ENCODE measurements at regions not wholly inside any gene's neighbourhood (a gene's known extent, or its start where the extent isn't known, plus 50 kb on each side); places are given as distances from the start of the nearest gene placed in this dataset.

GRCh38 chr5:30604648-30605262 lies 588.7 kb upstream of the CDH6 start:
- no peak for DNase-seq (ENCODE audit: low read depth)

- no peak for DNase-seq (ENCODE audit: low read depth)
Observed at GRCh38 chr5:30600892-30601291, 592.6 kb upstream of the CDH6 start.

- DNase-seq (ENCODE audit: low read depth) = no peak
Observed at GRCh38 chr5:30596495-30597064, 596.9 kb upstream of the CDH6 start.

- no peak for DNase-seq (ENCODE audit: low read depth)
Observed at GRCh38 chr5:30594331-30594730, 599.2 kb upstream of the CDH6 start.

GRCh38 chr5:30592833-30593232 lies 600.7 kb upstream of the CDH6 start:
- DNase-seq (ENCODE audit: low read depth) = no peak

- DNase-seq (ENCODE audit: low read depth) = no peak
Observed at GRCh38 chr5:30581198-30581935, 612.1 kb upstream of the CDH6 start.

GRCh38 chr5:30574761-30575160 lies 618.7 kb upstream of the CDH6 start:
- no peak for DNase-seq (ENCODE audit: low read depth)

GRCh38 chr5:30572279-30572678 lies 621.2 kb upstream of the CDH6 start:
- no peak for DNase-seq (ENCODE audit: low read depth)

- no peak for DNase-seq (ENCODE audit: low read depth)
Observed at GRCh38 chr5:30561771-30562170, 631.7 kb upstream of the CDH6 start.

GRCh38 chr5:30551618-30552017 lies 641.9 kb upstream of the CDH6 start:
- no peak for DNase-seq (ENCODE audit: low read depth)

GRCh38 chr5:30548580-30549305 lies 644.7 kb upstream of the CDH6 start:
- no peak for DNase-seq (ENCODE audit: low read depth)

- no peak for DNase-seq (ENCODE audit: low read depth)
Observed at GRCh38 chr5:30540150-30540549, 653.3 kb upstream of the CDH6 start.

GRCh38 chr5:30539004-30539634 lies 654.4 kb upstream of the CDH6 start:
- DNase-seq (ENCODE audit: low read depth) = no peak

GRCh38 chr5:30525353-30525752 lies 668.1 kb upstream of the CDH6 start:
- DNase-seq (ENCODE audit: low read depth) = no peak

- no peak for DNase-seq (ENCODE audit: low read depth)
Observed at GRCh38 chr5:30524428-30524827, 669.1 kb upstream of the CDH6 start.

- no peak for DNase-seq (ENCODE audit: low read depth)
Observed at GRCh38 chr5:30523061-30523460, 670.4 kb upstream of the CDH6 start.

- DNase-seq (ENCODE audit: low read depth) = no peak
Observed at GRCh38 chr5:30505014-30505886, 688.2 kb upstream of the CDH6 start.

- no peak for DNase-seq (ENCODE audit: low read depth)
Observed at GRCh38 chr5:30502277-30502676, 691.2 kb upstream of the CDH6 start.

GRCh38 chr5:30501065-30501464 lies 692.4 kb upstream of the CDH6 start:
- DNase-seq (ENCODE audit: low read depth) = no peak

- DNase-seq (ENCODE audit: low read depth) = no peak
Observed at GRCh38 chr5:30500513-30500912, 693.0 kb upstream of the CDH6 start.

- no peak for DNase-seq (ENCODE audit: low read depth)
Observed at GRCh38 chr5:30499402-30499801, 694.1 kb upstream of the CDH6 start.

All from forelimb muscle (tissue), 1 donor.